CD4-positive, alpha-beta T cell treated with Interleukin-15 for 1 hour (primary cell): ENCODE measurements at regions not wholly inside any gene's neighbourhood (a gene's known extent, or its start where the extent isn't known, plus 50 kb on each side); places are given as distances from the start of the nearest gene placed in this dataset.

Source experiments
- DNase-seq: peaks from one replicate; pipeline ENCODE4 v3.0.0-alpha.2; 2020

DNA sequence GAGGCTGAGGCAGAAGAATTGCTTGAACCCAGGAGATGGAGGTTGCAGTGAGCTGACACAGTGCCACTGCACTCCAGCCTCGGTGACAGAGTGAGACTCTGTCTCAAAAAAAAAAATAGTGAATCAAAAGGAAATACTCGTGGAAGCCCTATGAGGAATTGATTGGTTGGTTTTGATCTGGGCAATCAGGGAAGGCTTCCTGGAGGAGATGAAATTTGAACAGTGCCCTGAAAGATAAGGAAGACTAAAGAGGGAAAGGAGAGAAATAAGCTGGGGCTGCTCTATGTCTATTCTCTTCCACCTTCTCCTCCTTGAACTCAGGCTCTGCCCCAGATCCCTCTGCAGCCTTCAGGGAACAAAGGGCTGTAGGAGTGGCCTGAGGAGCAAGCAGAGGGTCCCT, 54.1 kb downstream of the IRF2BPL start:
- DNase-seq = no peak

DNA sequence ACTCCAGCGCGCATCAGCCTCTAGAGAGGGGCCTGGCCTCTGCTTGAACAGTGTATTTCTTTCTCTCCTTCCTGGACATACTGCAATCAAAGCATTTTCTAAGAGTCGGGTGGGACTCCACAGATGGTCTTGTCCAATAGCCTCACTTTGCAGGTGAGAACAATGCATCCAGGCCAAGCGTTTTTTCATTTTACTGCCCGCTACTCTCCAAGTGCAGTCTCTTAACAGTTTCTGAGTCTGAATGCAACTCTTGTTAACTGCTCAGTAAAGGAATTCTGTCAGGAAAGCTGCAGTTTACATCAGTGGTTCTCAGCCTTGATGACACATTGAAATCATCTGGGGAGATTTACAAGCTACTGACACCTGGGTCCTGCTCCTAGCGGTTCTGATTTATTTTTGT, 57.0 kb downstream of the IRF2BPL start:
- no peak for DNase-seq

DNA sequence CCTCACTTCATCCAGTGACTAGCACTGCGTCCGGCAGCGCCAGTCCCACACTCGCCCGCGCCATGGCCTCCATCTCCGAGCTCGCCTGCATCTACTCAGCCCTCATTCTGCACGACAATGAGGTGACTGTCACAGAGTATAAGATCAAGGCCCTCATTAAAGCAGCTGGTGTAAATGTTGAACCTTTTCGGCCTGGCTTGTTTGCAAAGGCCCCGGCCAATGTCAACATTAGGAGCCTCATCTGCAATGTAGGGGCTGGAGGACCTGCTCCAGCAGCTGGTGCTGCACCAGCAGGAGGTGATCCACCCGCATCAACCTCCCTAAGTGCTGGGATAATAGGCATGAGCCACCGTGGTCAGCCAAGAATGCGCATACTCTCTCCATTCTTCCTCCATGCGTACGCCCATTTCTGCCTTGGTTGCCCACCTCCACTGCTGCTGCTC, 59.9 kb downstream of the IRF2BPL start:
- DNase-seq = no peak

DNA sequence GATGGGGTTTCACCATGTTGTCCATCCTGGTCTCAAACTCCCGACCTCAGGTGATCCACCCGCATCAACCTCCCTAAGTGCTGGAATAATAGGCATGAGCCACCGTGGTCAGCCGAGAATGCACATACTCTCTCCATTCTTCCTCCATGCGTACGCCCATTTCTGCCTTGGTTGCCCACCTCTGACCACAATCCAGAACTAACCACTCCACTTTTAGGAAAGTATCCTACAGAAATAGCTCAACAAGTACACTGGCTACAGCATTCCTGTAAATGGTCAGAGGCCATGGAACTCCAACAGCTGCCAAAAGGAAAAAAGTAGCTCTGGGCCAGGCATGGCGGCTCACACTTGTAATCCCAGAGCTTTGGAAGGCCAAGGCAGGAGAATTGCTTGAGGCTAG, 60.7 kb downstream of the IRF2BPL start:
- DNase-seq = no peak

DNA sequence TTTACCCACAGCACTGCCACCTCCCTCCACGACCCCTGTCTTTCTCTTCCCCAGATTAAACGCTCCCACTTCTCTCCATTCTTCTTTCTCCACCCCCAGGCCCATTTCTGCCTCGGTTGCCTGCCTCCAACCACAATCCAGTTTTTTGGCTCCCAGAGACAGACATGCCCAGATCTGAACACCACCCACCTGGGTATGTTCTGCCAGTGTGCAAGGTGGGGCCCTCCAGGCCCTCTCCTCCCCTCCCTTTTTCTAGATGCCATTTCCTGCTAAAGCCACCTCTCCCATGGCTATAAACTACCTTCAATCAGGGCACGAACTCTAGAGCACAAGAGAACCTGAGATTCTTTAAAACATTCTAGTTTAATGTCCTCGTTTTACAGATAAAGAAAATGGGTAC, 63.3 kb downstream of the IRF2BPL start:
- no peak for DNase-seq

DNA sequence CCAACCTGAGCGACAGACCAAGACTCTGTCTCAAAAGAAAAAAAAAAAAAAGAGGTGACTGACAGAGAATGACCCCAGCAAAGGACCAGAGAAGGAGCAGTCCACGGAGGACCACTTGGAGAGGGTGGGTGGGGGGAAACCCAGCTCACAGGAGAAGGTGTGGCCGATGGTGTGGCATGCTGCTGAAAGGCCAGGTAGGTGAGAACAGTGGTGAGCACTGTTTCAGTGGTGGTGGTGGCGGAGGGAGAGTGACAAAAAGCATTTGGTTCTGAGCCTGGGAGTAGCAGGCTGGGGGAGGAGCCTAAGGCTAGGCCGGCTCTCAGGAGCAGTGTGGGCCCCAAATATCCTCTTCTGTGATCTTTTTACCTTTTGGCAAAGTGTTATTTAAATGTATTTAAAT, 63.8 kb downstream of the IRF2BPL start:
- DNase-seq = no peak

DNA sequence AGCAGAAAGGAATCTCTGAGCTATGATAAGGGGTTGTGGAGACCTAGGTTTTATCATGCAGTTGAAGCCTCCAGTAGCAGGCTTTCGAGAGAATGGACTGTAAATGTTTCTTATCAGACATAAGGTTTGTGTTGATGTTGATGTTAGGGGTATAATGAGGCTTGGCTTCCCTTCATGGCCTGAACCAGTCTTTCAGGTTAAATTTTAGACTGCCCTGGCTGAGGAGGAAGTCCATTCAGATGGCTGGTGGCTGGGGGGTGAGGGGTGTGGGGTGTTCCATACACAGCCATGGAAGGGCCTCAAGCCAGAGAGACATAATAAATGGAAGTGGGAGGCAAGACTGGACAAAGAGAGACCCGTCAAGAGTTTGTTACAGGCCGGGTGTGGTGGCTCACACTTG, 65.1 kb downstream of the IRF2BPL start:
- no peak for DNase-seq

DNA sequence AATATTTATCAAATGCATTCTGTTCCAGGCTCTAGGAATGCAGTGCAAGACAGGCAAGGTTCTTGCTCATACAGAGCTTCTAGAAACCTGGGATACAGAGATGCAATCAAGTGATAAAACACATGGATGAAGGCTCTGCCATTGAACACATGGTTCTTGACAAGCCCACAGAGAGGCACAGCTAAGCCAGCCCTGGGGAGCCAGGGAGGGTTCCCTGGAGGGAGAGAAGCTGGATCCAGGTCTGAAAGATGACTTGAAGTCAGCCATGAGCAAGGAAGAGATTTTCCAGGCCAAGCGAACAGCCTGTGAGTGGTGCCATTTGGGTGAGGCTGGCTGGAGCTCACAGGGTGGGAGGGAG, 66.2 kb downstream of the IRF2BPL start:
- no peak for DNase-seq

DNA sequence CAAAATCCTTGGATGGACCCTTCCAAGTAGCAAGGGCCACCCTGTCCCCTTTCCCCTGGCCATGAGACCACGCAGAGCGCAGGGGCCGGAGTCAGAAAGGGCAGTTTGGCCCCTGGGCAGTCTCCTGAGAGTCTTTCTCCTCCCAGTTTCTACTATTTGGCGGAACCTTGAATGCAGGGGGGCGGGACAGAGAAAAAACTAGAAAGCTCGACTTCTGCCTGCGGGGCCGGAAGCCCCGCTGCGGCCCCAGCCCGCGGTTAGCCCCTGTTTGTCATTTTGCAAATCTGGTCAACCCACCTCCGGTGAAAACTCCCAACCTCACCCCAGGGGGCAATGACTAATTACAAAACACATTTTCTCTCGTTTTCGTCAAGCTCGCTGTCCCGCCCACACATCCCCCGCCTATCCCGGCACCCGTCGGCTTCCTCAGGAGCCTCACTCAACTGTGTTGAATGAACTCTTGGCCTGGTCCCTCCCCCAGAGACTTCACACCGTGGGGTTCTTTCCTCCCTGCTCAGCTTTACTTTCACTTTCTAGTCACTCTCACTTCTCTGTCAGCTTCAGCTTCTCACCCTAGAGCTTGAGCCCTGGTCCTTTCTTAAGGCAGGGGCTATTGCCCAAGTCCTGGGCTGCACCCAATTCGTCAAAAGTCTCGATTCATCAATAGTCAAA, 66.7 kb downstream of the IRF2BPL start:
- peak; percentile 98 for DNase-seq

DNA sequence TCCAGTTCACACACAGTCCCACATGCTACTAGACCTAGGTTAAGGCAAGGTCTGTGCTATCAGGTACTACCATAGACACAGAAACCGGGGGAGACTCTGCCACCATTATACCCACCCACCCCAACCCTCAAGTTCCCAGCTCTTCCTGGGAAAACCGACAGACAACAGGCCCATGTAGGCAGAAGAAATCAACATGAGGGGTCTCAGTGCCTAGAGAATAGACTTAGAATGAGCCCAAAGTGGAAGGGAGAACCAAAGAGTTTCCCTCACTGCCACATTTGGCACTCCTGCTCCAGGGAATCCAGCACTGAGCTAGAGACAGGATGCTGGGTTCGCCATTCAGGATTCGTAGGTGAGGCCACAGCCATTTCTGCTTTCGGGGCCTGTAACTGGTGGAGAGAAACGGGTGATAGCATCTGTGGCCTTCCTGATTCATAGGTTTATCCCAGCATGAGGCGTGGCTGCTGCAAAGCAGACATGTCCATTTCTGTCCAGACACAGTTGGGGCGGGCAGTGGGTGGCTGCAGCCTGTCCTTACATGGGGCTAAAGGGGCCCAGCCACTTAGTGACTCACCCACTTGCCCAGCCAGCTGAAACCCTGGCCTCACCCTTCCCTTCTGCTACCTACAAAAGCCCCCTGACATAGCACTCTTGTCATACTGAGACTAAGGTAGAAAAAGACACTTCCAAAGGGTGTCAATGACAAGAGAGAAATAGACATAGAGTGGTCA, 69.4 kb downstream of the IRF2BPL start:
- DNase-seq = peak; percentile 52

DNA sequence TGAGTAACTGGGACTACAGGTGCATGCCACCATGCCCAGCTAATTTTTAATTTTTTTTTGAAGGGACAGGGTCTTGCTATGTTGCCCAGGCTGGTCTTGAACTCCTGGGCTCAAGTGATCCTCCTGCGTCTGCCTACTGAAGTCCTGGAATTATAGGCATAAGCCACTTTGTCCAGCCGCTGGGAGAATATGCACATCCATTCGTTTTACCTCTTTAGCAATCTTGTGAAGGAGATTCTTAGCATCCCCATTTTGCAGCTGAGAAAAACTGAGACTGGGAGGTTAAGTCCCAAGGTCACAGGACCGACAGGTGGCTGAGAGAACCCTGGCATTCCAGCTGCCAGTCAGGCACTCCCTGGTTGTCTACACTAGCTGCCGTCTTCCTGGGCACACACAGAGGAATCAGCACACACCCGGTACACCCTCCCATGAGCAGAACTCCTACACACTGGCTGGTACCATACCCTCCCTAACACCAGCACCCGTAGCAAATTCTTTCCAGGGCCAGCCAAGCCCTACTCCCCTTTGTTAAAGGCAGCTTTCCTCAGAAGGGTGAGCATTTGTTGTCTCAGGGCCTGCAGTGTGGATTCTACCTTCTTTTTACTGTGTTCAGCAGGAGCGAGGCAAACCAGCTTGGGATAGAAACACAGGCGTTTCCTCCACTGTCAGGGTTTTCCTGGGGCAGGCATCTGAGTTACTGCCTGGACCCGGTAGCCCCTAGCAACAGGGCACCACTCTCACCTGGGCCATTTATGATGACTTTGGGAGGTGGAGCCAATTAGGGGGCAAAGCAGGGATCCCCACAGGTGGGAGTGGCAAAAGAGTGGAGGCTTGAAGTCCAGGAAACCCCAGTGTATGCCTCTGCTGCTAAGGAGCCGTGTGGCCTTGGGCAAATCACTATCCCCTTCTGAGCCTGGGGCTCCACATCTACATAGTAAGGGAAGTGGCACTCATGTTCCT, 70.2 kb downstream of the IRF2BPL start:
- DNase-seq = no peak

DNA sequence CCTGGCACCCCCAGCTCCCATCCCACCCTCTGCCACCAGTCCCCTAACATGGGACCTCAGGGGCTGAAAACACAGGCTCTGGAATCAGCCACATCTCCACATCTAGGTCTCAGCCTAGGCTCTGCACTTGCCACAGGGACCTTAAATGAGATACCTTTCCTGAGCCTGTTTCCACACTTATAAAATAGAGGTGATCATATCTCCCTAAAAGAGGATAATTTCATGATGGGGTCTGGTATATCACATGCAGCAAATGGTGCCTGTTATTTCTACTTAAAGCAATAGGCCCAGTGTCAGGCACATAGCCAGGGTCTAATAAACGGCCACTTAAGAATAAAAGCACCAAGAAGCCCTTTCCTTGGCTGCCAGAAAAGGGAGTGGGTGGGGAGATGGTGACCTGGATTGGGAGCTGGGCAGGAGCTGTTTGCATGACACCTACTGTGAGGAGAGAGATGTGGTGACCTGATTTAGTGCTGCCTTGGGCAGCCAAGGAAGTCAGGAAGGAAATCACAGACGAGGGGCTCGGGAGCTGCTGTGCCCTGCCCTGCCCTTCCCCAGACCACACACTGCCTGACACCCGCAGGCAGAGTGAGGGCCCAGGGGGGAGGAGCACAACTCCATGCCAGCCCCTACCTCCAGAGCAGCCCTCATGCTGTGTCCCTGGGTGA, 71.2 kb downstream of the IRF2BPL start:
- peak; percentile 30 for DNase-seq

DNA sequence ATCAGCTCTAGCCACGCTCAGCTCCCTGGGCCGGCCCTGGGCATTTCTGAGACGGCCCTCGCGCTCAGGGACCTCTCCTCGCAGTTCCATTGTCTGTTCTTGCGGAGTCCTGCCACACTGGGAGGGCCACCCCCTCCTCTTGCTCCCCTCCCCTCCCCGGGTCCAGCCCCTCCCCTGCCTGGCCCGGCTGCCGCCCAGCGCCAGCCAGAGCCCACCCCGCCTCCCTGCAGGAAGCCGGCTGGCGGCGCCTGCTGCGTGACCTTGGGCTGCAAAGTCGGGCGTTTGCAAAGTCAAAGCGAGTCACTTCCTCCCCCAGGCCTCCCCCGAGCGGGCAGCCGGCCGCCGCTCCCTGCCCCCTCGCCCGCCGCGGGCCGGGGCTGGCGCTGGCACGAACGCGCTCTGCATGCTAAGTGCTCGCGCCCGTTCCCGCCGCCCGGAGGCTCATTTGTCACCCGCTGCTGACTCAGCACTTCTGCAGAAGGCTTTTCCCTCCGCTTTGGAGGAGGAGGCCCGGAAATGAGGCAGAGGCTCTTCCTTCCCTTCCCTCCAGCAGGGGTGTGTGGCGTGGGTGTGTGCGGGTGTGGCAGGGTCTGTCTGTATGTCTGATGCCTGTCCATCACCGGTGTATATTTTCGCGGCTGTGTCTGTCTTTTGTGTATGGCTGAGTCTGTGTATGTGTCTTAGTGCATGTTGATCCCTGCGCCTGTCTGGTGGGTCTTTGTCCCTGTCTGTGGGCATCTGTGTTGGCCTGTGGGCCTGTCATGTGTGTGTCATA, 72.0 kb downstream of the IRF2BPL start:
- peak; percentile 92 for DNase-seq

DNA sequence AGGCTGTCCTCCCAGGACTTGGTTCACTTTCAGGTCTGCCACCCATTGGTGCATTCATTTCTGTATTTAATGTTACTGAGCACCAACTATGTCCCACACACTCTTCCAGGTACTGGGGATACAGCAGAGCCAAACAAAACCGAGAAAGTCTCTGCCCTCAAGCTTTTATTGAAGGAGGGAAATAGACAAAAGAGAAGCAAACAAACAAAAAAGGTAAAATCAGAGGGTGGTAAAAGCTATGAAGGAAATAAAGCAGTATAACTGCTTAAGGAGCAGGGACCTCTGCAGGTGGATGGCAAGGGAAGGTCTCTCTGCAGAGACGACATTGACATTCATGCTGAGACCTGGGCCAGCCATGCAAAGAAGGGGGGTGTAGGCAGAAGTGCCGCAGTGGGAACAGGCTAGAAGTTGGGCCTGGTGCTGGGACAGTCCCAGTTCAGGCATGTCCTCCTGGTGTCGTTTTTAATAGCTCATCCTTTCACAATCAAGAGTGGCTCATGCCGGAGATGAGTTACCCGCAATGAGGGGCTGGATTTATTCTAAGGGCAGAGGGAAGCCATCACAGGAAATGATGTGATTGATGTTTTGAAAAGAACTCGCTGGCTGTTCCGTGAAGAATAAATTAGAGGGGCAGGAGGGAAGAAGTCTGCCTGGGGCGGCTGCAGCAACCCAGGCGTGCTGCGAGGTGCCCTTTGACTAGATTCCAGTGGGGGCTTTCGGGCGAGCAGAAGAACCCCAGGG, 72.8 kb downstream of the IRF2BPL start:
- peak; percentile 77 for DNase-seq

DNA sequence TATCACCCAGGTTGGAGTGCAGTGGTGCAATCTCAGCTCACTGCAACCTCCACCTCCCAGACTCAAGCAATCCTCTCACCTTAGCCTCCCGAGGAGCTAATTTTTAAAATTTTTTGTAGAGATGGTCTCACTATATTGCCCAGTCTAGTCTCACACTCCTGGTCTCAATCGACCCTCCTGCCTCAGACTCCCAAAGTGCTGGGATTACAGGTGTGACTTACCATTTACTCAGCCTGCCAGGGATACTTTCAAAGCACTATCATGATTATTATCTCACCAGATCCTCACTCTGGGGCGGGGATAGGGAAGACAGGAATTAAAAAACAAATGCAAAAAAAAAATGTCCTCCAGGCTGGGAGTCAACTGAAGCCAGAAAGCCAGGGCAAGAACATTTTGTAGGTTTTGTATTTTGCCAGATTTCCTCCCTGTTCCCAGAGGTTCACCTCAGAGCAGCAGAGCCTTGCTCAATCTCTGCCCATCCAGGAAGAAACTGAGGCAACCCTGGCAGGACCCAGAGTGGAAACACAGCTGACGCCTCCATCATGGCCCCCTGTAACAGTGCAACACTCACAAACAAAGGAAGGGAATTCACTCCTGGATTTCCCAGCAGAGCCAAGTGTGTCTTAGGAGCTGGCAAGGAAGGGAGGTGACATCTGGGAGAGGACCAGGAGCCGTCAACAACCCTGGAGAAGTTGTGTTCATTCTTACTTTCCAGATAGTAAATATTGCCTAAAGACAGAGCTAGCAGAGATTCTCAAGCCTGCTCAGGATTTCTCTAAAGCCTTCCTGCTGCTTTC, 73.9 kb downstream of the IRF2BPL start:
- no peak for DNase-seq

DNA sequence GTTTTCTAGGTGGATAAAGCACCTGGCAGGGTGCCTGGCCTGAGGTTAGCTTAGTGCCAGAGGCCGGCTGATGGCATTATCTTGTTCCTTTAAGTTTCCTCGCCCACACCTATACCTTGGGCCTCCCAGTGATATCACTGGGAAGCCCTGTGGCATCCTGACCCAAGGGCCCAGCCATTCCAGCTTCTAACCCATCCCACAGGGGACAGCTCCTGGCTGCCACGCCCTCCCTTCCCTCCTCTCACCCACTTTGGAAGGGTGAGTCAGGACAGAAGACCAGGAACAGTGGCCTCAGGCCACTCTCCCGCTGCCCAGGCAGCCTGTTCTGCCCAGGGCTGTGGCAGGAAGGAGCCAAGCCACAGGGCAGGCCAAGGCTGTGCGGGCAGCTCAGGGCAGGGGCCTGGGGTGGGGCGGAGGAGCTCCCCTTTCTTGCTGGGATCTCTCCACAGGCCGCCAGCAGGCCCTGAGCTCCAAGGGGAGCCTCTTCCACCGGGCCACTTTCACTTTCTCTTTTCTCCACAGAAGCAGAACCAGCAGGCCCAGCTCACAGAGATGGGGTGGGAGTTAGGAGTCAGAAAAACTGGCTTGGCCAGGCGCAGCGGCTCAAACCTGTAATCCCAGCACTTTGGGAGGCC, 75.1 kb downstream of the IRF2BPL start:
- DNase-seq = peak; percentile 64

DNA sequence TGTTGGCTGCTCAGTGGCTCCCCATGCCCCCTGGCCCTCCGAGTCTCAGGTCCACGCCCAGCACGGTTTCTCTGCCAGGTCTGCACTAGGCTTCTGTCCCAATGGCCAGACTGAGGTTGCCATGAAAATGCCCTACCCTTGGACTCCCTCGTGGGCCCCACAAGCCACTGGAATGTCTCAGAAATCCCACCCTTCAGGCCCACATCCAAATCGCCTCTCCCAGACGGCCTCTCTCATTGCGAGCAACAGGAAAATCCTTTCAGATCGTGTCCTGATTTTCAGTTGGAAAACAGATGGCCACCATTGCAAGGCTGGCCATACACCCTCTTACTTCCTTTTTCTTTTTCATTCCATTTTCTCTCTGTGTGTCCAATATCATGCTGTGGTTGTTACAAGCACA, 77.3 kb downstream of the IRF2BPL start:
- no peak for DNase-seq

DNA sequence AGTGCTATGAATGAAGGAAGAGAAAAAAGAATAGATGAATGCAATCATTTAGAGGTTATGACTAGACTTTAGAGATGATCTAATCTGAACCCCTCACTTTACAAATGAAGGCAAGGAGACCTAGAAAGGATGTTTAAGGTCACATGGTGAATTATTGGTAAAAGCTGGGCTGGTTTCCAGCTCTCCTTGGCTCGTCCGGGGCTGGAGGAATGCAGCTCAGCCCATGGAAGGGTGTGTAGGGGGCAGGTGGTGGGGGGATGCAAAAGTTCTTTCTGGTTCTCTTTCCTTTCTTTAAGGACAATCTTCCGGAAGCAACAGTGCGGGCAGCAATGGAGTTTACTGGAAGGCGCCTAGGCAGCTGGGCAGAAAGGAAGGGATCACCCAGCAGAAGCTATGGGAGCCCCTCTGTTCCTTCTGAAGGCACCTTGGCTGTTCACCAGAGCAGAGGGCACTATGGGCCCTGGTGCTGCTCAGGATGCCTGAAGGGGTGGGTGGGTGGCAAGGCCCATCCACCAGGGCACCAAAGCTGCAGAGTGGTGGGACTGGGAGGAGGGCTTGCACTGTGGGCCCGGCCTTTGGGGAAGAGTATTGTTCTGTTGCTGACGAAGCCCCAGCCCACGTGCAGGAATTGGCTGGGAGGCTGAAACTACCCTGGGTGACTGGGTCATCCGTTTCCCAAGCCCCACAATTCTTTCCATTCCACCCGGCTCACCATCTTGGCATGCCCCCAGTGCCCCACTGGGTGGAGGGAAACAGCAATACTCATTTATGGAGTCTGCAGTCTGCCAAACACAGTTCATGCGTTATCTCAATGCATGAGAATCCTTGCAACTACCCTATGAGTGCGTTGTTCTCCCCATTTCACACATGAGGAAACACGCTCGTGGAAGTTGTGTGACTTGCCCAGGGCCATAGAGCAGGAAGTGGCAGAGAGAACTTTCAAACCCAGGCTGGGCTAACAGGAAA, 78.2 kb downstream of the IRF2BPL start:
- DNase-seq = no peak

DNA sequence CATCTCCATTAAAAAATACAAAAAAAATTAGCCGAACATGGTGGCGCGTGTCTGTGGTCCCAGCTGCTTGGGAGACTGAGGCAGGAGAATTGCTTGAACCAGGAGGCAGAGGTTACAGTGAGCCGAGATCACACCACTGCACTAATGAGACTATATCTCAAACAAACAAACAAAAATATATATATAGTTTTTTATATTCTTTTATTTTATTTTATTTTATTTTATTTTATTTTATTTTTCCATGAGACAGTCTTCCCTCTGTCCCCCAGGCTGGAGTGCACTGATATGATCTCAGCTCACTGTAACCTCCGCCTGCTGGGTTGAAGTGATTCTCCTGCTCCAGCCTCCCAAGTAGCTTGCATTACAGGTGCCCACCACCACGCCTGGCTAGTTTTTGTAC, 79.5 kb downstream of the IRF2BPL start:
- no peak for DNase-seq
